Ecto neural progenitor cell (in vitro differentiated cells): ENCODE measurements at regions not wholly inside any gene's neighbourhood (a gene's known extent, or its start where the extent isn't known, plus 50 kb on each side); places are given as distances from the start of the nearest gene placed in this dataset.

ENCODE experiments used
- DNase-seq: peaks from one replicate; pipeline ENCODE4 v3.0.0-alpha.2; 2018; ENCODE audit warnings: low spot score

DNA sequence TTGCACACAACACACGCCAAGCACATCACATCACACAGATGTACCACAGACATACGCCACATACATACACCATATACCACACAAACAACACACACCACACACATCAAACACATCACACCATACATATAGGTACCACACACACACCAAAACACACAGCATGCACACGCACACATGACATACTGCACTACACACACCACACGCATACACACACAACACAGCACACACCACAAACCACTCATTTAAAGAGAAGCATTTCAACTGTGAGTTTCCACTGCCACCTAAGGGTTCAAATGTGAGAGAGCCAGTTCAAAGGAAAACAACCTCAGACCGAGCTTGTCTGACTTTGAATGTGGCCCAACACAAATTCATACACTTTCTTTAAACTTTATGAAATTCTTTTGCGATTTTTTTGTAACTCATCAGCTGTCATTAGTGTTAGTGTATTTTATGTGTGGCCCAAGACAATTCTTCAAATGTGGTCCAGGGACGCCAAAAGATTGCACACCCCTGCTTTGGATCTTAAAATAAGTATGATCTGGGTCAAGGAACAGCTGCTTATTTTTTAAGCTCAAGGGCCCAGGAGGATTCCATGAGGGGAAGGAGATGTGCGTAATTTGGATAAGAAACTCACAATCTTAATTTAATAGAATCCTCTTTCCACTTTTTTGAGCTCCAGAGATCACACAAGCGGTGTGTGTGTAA lies 494.6 kb downstream of the GADD45G start:
- DNase-seq = no peak

- DNase-seq = no peak
Observed at GRCh38 chr9:90100014-90100413, 495.2 kb downstream of the GADD45G start.

- DNase-seq = peak; percentile 77
Observed at GRCh38 chr9:90102292-90102901, 497.6 kb downstream of the GADD45G start.

- DNase-seq = no peak
Observed at GRCh38 chr9:90103771-90104170, 499.0 kb downstream of the GADD45G start.

- no peak for DNase-seq
Observed at GRCh38 chr9:90105773-90106172, 501.0 kb downstream of the GADD45G start.

DNA sequence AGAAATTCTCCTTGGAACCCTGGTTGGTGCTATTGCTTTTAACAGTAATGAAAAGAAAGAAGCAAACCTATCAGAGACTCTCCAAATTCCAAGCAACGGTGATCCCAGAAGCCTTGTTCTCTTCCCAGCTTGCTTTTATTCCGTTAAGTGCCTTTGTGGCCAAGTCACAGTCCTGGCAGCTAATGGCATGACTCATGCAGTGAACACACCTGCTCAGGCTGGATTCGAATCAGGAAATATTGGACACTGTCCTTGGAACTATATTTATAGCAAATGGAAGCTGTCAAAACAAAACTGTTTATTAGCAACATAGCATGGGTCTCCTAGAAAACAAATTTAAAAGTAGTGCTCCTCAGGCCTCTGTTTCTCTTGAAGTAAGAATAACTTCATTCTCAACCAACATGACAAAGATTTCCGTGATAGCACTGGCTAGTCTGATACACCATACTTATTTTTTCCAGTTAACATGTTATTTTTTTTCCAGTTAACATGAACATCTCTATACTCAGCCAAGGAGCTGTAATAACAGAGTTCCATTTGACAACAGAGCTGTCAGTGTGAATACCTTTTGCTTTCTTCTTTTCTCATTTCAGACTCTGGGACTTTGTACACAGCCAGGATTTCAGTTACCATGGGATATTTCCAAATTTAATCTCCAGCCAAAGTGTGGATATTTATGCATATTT lies 502.4 kb downstream of the GADD45G start:
- no peak for DNase-seq

DNA sequence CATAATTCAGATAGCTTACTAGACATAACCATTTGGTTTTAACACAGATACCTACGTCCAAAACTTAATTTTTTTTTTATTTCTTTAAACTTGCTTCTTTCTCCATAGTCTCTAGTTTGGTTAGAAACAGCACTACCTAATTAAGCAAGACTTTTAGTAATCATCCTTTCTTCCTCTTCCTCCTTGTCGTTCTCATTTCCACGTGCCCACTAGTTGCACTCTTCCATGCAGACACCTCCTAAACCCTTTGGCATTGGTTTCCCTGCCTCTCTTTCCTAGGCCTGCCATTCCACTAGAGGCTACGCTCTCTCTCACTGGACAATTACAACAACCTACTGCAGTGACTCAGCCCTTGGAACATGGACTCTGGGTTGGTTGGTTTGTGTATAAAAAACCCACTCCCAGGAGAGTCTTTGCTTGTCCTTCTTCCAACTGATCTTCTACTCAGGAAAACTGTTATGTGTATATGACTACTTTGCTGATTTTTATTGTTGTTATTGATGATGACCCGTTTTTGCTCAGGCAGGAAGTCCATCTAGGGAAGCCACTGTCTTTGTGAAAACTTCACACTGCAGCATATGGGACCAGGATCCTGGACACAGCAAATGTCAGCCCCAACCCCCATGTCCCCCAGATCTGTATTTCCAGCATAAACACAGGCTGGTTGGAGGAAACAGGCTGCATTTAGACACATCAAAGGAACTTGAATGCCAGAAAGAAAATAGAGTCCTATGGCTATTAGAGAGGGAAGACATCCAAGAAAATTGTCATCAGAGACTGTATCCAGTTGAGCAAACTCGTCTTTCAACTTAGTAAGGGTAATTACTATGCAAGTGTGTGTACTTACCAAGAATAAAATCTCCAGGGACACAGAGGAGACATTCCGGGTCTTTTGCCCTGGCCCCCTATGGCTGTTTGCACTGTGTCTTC lies 503.2 kb downstream of the GADD45G start:
- DNase-seq = no peak

- DNase-seq = no peak
Observed at GRCh38 chr9:90112788-90113187, 508.0 kb downstream of the GADD45G start.

GRCh38 chr9:90114641-90115425 lies 510.0 kb downstream of the GADD45G start:
- DNase-seq = no peak

DNA sequence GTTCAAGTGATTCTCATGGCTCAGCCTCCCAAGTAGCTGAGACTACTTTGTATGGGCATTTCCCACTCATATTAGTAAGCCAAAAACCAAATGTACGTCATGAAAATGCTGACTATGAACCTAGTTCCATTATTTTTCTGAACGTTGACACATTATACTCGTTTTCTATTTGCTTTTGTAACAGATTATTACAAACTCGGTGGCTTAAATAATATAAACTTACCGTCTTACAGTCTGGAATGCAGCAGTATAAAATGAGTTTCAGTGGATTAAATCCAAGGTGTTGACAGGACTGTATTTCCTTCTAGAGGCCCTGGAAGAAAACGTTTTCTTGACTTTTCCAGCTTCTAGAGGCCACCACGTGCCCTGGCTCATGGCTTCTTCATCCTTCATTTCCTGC lies 517.0 kb downstream of the GADD45G start:
- no peak for DNase-seq

DNA sequence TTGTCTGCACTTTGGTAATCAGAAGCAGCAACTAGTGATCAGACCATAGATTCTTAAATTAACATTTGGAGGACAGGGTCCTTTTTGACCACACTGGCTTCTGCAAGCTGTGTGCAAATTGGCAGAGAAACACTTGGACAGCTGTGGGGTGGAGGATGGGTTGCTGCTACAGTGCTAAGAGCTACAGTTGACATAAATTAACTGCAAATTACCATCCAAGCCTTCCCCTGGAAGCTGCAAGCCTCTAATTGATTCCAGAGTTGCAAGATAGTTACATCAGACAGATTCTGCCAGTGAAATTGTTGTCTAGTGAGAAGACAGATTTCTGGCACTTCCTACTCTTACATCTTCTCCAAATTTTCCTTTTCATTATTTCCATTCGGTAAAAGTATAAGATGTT lies 517.7 kb downstream of the DIRAS2 start:
- no peak for DNase-seq

- DNase-seq = no peak
Observed at GRCh38 chr9:90127923-90128322, 514.7 kb downstream of the DIRAS2 start.

DNA sequence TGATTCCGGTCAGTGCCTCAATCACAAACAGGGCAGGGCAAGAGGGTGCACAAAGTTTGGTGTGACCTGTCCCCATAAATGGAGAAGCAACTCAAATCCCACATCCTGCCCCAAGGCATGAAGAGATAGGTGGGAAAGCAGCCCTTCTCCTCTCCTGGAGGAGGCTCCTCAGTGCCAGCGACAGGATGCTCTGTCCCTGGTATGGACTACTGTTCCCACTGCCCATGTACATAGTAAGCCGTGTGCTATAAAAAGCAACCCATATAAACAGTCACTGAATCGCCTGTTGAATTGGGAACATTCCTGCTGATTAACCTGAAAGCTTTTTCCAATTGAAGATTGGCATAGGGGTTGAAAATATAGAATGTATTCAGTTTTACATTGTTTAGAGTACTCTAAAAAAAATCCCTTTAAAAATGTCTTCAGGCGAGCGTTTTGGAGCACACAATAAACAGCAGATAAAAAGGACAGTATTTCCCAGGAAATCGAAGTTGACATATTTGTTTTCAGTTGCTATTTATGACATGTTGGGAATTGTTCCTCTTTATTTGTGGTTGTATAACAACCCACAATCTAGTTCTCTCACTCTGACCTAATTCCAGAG lies 513.9 kb downstream of the DIRAS2 start:
- DNase-seq = no peak

DNA sequence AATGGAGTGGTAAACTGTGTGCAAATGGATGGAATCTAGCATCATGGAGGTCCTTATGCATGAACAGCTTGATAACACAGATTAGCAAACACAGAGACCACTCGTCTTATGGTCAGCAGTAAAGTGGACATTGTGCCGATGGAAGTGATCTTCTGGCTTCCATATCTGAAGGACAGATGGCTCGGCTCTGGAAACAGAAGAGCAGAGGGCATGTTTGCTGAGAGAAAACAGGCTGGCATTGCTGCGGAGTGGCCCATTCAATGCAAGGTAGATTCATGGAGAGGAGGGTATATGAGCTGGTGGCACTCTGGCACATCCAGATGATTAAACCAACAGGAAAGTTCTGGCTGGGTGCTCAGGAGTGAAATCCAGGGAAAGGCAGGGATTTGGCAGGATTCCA lies 513.2 kb downstream of the DIRAS2 start:
- DNase-seq = no peak

- no peak for DNase-seq
Observed at GRCh38 chr9:90131568-90131967, 511.1 kb downstream of the DIRAS2 start.

DNA sequence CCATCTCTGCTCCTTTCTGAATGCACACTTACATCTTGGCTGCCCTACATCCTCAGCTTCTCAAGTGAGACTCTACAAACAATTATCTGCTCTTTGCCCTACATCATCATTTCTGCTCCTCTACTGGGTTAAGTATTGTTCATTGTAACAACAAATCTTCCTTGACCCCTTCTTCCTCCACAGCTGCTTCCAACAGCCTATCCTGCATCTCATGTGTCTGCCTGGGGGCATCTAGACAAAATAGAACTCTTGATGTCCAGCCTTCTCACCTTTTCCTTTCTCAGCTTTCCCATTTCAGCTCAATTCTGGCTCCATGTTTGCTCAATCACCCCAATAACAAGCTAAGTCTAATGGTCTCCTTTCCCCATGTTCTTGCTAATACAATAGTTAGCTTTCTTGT lies 509.8 kb downstream of the DIRAS2 start:
- DNase-seq = no peak

DNA sequence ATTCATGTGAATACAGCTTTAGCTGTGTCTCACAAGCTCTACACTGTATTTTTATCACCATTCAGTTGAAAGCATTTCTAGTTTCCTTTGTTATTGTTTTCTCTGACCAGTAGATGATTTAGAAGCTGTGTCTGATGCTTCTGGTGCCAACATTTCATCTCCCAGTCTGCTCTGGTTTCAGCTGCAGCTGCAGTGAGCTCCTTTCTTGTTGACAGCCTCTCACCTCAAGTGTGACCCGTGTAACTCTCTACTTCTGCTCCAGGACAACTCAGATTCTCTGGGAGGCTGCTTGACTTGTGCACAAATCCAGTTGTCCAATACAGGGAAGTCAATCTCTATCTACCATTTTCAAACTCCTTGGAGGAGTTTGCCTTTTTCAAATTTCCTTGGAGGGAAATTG lies 504.8 kb downstream of the DIRAS2 start:
- no peak for DNase-seq

DNA sequence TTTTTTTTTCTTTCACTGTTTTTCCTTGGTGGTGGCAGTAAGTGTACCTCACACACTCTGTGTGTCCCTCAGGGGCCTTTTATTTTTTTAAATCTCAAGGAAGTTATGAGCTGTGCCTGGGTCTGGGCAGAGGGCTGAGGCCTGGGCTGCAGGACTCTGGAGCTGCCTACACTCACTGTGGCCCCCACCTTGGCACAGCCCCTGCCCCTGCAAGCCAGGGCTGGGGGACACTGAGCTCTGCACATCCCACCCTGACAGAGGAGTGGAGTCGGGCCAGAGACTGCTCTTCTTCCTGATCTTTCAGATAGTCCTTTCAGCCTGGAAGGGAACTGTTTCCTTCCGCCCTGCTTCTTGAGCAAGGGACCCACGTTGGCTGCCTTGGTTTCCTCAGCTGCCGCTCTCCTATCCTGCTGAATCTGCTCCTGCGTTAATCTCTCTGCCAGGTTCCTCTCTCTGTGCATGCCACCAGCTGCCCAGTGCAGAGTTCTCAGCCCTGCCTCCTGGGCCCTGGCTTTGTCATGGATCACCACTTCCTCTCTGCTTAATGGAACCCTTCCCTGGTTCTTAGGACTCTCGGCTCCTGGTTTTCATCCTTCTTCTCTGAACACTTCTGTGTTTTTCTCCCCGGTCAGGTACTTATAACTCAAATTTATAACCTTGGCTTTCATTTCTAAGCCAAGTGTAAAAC lies 502.3 kb downstream of the DIRAS2 start:
- no peak for DNase-seq

DNA sequence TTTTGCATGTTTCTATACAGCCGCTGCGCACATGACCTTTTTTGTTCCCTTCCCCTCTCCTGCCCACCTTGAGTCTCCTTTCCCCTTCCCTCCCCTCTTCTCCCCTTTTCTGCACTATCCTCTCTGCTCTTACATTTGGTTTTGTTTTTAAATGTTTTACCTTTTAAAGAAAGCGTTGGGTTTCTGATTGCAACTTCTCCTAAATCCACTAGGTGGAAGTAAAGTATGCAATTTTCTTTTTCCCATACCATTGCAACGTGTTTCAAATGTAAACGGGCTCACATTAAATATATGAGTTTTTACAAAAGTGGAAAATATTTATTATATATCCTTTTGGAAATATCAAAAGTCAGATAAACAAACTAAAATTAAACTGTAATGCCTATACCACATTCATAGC lies 500.9 kb downstream of the DIRAS2 start:
- no peak for DNase-seq

DNA sequence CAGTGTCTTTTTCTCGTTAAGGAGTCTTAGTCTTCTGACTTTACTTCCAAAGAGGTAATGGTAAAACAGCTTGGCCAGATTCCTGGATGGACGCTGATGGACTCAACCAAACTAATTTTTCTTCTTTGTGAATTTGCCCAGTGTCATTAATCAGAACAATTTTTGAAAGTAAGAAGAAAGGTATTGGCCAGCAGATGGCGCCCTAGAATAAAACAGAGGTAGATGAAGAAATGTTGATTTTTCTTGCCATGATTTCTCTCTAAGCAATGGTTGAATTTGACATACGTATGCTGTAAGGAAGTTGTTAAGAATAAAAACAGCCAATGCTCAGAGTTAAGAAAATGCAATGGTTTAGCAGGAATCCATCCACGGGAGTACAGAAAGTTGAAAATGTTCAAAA lies 500.0 kb downstream of the DIRAS2 start:
- peak; percentile 61 for DNase-seq

GRCh38 chr9:90147426-90147825 lies 495.2 kb downstream of the DIRAS2 start:
- no peak for DNase-seq
